Keratinocyte (primary cell): ENCODE measurements at regions not wholly inside any gene's neighbourhood (a gene's known extent, or its start where the extent isn't known, plus 50 kb on each side); places are given as distances from the start of the nearest gene placed in this dataset.

ENCODE experiments used
- DNase-seq: peaks from one replicate; pipeline ENCODE4 v3.0.0-alpha.2; 2011; ENCODE audit warnings: low read depth, missing footprints, low spot score
- FAIRE-seq: peaks from 2 replicates; lab custom pipeline; 2011; peaks lifted over from hg19 to GRCh38; lab: Jason Lieb, UNC
- H2AFZ ChIP-seq: 2 replicates; pipeline ENCODE4 v1.6.0; 2012; ENCODE audit warnings: low read length, control low read depth, inconsistent platforms; ENCODE audit not compliant: control insufficient read depth
- H3K27ac ChIP-seq: 2 replicates; pipeline ENCODE4 v1.5.1; 2011; ENCODE audit warnings: low read length; ENCODE audit not compliant: control insufficient read depth, insufficient read depth
- H3K27me3 ChIP-seq: 3 replicates; pipeline ENCODE4 v1.6.0; 2011; ENCODE audit warnings: low read length; ENCODE audit not compliant: control insufficient read depth, insufficient read depth; ENCODE audit errors: extremely low read depth
- H3K36me3 ChIP-seq, 2 experiments: 2 replicates in 1 of 2; 3 replicates in 1 of 2; pipeline ENCODE4 v1.5.1; 2011; ENCODE audit warnings: low read length in 2 of 2, mild to moderate bottlenecking in 1 of 2; ENCODE audit not compliant: control insufficient read depth in 2 of 2, insufficient read depth in 2 of 2; ENCODE audit errors: extremely low read depth in 1 of 2
- H3K4me1 ChIP-seq: 3 replicates; pipeline ENCODE4 v1.5.1; 2011; ENCODE audit warnings: low read length; ENCODE audit not compliant: control insufficient read depth, insufficient read depth; ENCODE audit errors: extremely low read depth
- H3K4me2 ChIP-seq: 3 replicates; pipeline ENCODE4 v1.6.0; 2011; ENCODE audit warnings: low read depth, low read length; ENCODE audit not compliant: control insufficient read depth, insufficient read depth; ENCODE audit errors: extremely low read depth
- H3K4me3 ChIP-seq, 3 experiments: fragments of 200-600 bp in 1 of 3; sonication (generic) in 1 of 3; 2 replicates in 2 of 3; 3 replicates in 1 of 3; pipeline ENCODE4 v1.5.1; 2011 to 2016; ENCODE audit warnings: low read length in 3 of 3, mild to moderate bottlenecking in 3 of 3, control low read depth in 2 of 3, inconsistent platforms in 1 of 3, low read depth in 1 of 3, mixed read lengths in 1 of 3, mixed run types in 1 of 3, moderate library complexity in 1 of 3; ENCODE audit not compliant: control insufficient read depth in 2 of 3, insufficient read depth in 2 of 3; ENCODE audit errors: extremely low read depth in 1 of 3
- H3K79me2 ChIP-seq: 2 replicates; pipeline ENCODE4 v1.6.0; 2012; ENCODE audit warnings: low read length; ENCODE audit not compliant: control insufficient read depth, insufficient read depth
- H3K9ac ChIP-seq: 3 replicates; pipeline ENCODE4 v1.6.0; 2011; ENCODE audit warnings: low read length; ENCODE audit not compliant: control insufficient read depth, insufficient read depth; ENCODE audit errors: extremely low read depth
- H3K9me1 ChIP-seq: 3 replicates; pipeline ENCODE4 v1.6.0; 2011; ENCODE audit warnings: low read length; ENCODE audit not compliant: control insufficient read depth, insufficient read depth; ENCODE audit errors: extremely low read depth
- H3K9me3 ChIP-seq: 2 replicates; pipeline ENCODE4 v1.5.1; 2012; ENCODE audit warnings: low read depth, low read length; ENCODE audit not compliant: control insufficient read depth
- H4K20me1 ChIP-seq: 3 replicates; pipeline ENCODE4 v1.6.0; 2011; ENCODE audit warnings: low read length; ENCODE audit not compliant: control insufficient read depth, insufficient read depth; ENCODE audit errors: extremely low read depth
- CTCF ChIP-seq, 3 experiments: IDR thresholded peaks in 1 of 3; conservative IDR thresholded peaks in 1 of 3; optimal IDR thresholded peaks in 1 of 3; 2 replicates in 2 of 3; 3 replicates in 1 of 3; pipeline versions ENCODE3 to v1.5.1; 2011; ENCODE audit warnings: low read length in 3 of 3, mild to moderate bottlenecking in 3 of 3, moderate library complexity in 2 of 3, control low read depth in 1 of 3, inconsistent platforms in 1 of 3; ENCODE audit not compliant: insufficient read depth in 2 of 3; ENCODE audit errors: extremely low read depth in 1 of 3
- EZH2 ChIP-seq: IDR thresholded peaks from one replicate; pipeline ENCODE4 v1.6.1; 2012; ENCODE audit warnings: inconsistent platforms, mild to moderate bottlenecking, low read length, moderate library complexity
- dilution Hi-C: fragments of 300-500 bp; cut with MboI; formaldehyde crosslinking; loops from one replicate; pipeline ENCODE4 v1.7.0; 2020; ENCODE audit warnings: low sequenced_read_pairs; ENCODE audit not compliant: extremely low pct_ligation_motif_present

DNA sequence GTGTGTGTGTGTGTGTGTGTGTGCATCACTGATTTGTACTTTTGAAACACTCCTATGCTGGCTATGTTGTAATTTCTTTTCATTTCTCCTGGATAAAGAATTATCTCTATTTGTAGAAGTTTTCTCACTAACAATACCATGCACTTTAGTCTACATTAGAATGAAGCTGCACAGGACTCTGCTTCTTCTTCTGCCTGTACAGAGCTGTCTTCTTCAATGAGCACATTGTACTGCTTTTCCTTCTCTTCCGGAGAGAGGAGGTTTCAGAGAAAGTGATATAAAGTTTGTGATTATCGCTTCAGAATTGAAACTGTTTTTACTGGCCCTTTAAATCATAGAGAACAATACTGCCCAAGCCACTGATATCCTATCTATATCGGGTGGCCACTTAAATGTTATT is 677.0 kb downstream of the NR2F1-AS1 start:
- no peaks in the 10 kb centered on the region for H3K4me1 ChIP-seq
- TF ChIP-seq CTCF (optimal IDR thresholded peaks at IDR 0.05 in 1 of 3, IDR thresholded peaks at IDR 0.05 in 1 of 3, conservative IDR thresholded peaks at IDR 0.05 in 1 of 3; ENCODE audit: extremely low read depth in 1 of 3, insufficient read depth in 2 of 3, low read length in 3 of 3): no peak
- TF ChIP-seq EZH2: no peak
- FAIRE-seq (no peak), DNase-seq (no peak)
- no peaks in the 10 kb centered on the region for H3K79me2 ChIP-seq
- H2AFZ ChIP-seq: no peak overlapping the region
- no peak overlapping the region for H3K9ac ChIP-seq
- dilution Hi-C loops: no loop called here
- H3K9me3 ChIP-seq: no peaks in the 10 kb centered on the region
- no peak overlapping the region for H3K4me2 ChIP-seq
- H3K27ac ChIP-seq: no peak overlapping the region
- no peaks in the 10 kb centered on the region for H3K9me1 ChIP-seq
- H3K4me3 ChIP-seq: no peak overlapping the region
- no peaks in the 10 kb centered on the region for H4K20me1 ChIP-seq
- H3K27me3 ChIP-seq: no peaks in the 10 kb centered on the region
- no peaks in the 10 kb centered on the region for H3K36me3 ChIP-seq

DNA sequence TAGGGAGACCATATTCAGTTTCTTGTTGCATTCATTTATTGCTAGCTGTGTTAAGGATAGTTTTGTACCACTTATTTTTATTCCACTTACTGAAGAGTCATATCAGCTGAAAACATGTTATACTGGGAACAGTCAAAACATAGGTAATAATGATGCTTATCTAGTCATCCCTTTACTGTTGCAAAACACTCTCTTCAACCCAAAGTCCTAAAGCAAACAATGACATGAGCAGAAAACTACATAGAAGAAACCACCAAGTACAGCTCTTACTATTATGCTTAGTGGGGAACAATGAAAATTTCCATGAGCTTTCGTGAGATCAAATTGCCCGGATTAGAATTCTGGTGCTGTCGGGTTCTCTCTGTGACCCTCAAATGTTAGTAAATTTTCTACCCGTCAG is 681.4 kb downstream of the NR2F1-AS1 start:
- no peak overlapping the region for H2AFZ ChIP-seq
- no peak for TF ChIP-seq EZH2
- TF ChIP-seq CTCF (optimal IDR thresholded peaks at IDR 0.05 in 1 of 3, IDR thresholded peaks at IDR 0.05 in 1 of 3, conservative IDR thresholded peaks at IDR 0.05 in 1 of 3; ENCODE audit: extremely low read depth in 1 of 3, insufficient read depth in 2 of 3, low read length in 3 of 3): no peak
- H3K9ac ChIP-seq: no peak overlapping the region
- no peak overlapping the region for H3K27ac ChIP-seq
- H3K4me2 ChIP-seq: no peak overlapping the region
- FAIRE-seq: no peak
- no peaks in the 10 kb centered on the region for H3K4me1 ChIP-seq
- H3K4me3 ChIP-seq: no peak overlapping the region
- dilution Hi-C loops: no loop called here
- no peaks in the 10 kb centered on the region for H3K27me3 ChIP-seq
- no peaks in the 10 kb centered on the region for H3K9me1 ChIP-seq
- no peaks in the 10 kb centered on the region for H3K79me2 ChIP-seq
- no peak for DNase-seq
- no peaks in the 10 kb centered on the region for H4K20me1 ChIP-seq
- no peaks in the 10 kb centered on the region for H3K36me3 ChIP-seq
- no peaks in the 10 kb centered on the region for H3K9me3 ChIP-seq
